Endothelial cell of umbilical vein (primary cell): ENCODE measurements at regions not wholly inside any gene's neighbourhood (a gene's known extent, or its start where the extent isn't known, plus 50 kb on each side); places are given as distances from the start of the nearest gene placed in this dataset.
"Not testable (repeated sequence)": the region's sequence is repeated elsewhere in the genome, so short reads cannot be mapped to it uniquely, and the experiment has no call there.

ENCODE experiments used
- BruUV-seq: library from RNA; stranded (reverse); fragments of 400-500 nt; replicated peaks from 2 replicates; lab custom pipeline; 2021; lab: Mats Ljungman, UMichigan
- CTCF ChIA-PET: fragments of 300-600, 350-600 bp; sonication (Branson Sonifier 250); formaldehyde crosslinking; loops from one replicate; lab custom pipeline; 2021; ENCODE audit warnings: antibody characterized with exemption, inconsistent platforms; lab: Charles Lee
- POLR2A ChIA-PET: fragments of 300-600, 350-600 bp; sonication (Branson Sonifier 250); formaldehyde crosslinking; loops from one replicate; lab custom pipeline; 2021; ENCODE audit warnings: antibody characterized with exemption, inconsistent platforms; lab: Charles Lee
- DNase-seq: peaks from one replicate; pipeline ENCODE4 v3.0.0-alpha.2; 2011; ENCODE audit warnings: low read depth, low spot score
- FAIRE-seq: peaks from 2 replicates; lab custom pipeline; 2011; peaks lifted over from hg19 to GRCh38; lab: Jason Lieb, UNC
- H2AFZ ChIP-seq: 2 replicates; pipeline ENCODE4 v1.6.0; 2012; ENCODE audit warnings: low read depth, low read length, control low read depth, inconsistent platforms
- H3K27ac ChIP-seq: 2 replicates; pipeline ENCODE4 v1.5.1; 2011; ENCODE audit warnings: low read depth, mild to moderate bottlenecking, control low read depth, low read length, moderate library complexity; ENCODE audit not compliant: insufficient read depth
- H3K27me3 ChIP-seq, 2 experiments: 2 replicates each; pipeline versions ENCODE4 v1.6.0 to v1.6.1; 2011; ENCODE audit warnings: low read length in 2 of 2, mixed read lengths in 1 of 2; ENCODE audit not compliant: control insufficient read depth in 2 of 2, insufficient read depth in 2 of 2
- H3K36me3 ChIP-seq, 2 experiments: 2 replicates in 1 of 2; 3 replicates in 1 of 2; pipeline ENCODE4 v1.5.1; 2011; ENCODE audit warnings: low read length in 2 of 2, mild to moderate bottlenecking in 1 of 2, moderate library complexity in 1 of 2; ENCODE audit not compliant: control insufficient read depth in 2 of 2, insufficient read depth in 2 of 2; ENCODE audit errors: extremely low read depth in 1 of 2
- H3K4me1 ChIP-seq: 3 replicates; pipeline ENCODE4 v1.5.1; 2011; ENCODE audit warnings: mild to moderate bottlenecking, low read length; ENCODE audit not compliant: control insufficient read depth, insufficient read depth; ENCODE audit errors: extremely low read depth
- H3K4me2 ChIP-seq: 2 replicates; pipeline ENCODE4 v1.6.1; 2011; ENCODE audit warnings: low read length, control low read depth, mixed read lengths; ENCODE audit not compliant: insufficient read depth
- H3K4me3 ChIP-seq, 3 experiments: fragments of 200-600 bp in 1 of 3; sonication (generic), shearing (Covaris generic) in 1 of 3; replicated peaks in 1 of 3; 2 replicates each; pipeline ENCODE4 v1.5.1; 2011 to 2016; ENCODE audit warnings: control low read depth in 3 of 3, low read length in 3 of 3, mild to moderate bottlenecking in 2 of 3, inconsistent platforms in 1 of 3, low read depth in 1 of 3, moderate library complexity in 1 of 3; ENCODE audit not compliant: insufficient read depth in 1 of 3
- H3K79me2 ChIP-seq: 2 replicates; pipeline ENCODE4 v1.6.0; 2012; ENCODE audit warnings: low read length, inconsistent platforms; ENCODE audit not compliant: control insufficient read depth, insufficient read depth
- H3K9ac ChIP-seq: replicated peaks from 2 replicates; pipeline ENCODE3; 2011; ENCODE audit warnings: low read length, control low read depth; ENCODE audit not compliant: insufficient read depth; ENCODE audit errors: extremely low read depth
- H3K9me1 ChIP-seq: replicated peaks from 3 replicates; pipeline ENCODE4 v1.6.0; 2011; ENCODE audit warnings: mild to moderate bottlenecking, low read length; ENCODE audit not compliant: control insufficient read depth, insufficient read depth; ENCODE audit errors: extremely low read depth
- H3K9me3 ChIP-seq: replicated peaks from 2 replicates; pipeline ENCODE4 v1.5.1; 2012; ENCODE audit warnings: low read length, inconsistent platforms; ENCODE audit not compliant: control insufficient read depth, insufficient read depth
- H4K20me1 ChIP-seq: replicated peaks from 2 replicates; pipeline ENCODE3; 2011; ENCODE audit warnings: mild to moderate bottlenecking, low read length; ENCODE audit not compliant: control insufficient read depth, insufficient read depth; ENCODE audit errors: extremely low read depth
- CTCF ChIP-seq, 2 donors: IDR thresholded peaks; 1 replicate in 1 of 2; 2 replicates in 1 of 2; pipeline ENCODE4 v1.5.1; 2011; ENCODE audit warnings: low read length in 2 of 2, mild to moderate bottlenecking in 2 of 2, moderate library complexity in 2 of 2, control low read depth in 1 of 2, inconsistent platforms in 1 of 2, low read depth in 1 of 2; ENCODE audit not compliant: insufficient read depth in 1 of 2; ENCODE audit errors: extremely low read depth in 1 of 2
- EZH2 ChIP-seq: IDR thresholded peaks from 2 replicates; pipeline ENCODE4 v1.6.1; 2012; ENCODE audit warnings: borderline replicate concordance, low read depth, mild to moderate bottlenecking, moderate library complexity, low read length, inconsistent platforms; ENCODE audit not compliant: severe bottlenecking
- FOS ChIP-seq: IDR thresholded peaks from 2 replicates; pipeline ENCODE4 v1.6.1; 2011; ENCODE audit warnings: mild to moderate bottlenecking, low read length, moderate library complexity, borderline replicate concordance; ENCODE audit not compliant: insufficient read depth
- GATA2 ChIP-seq: IDR thresholded peaks from 2 replicates; pipeline ENCODE4 v1.7.0; 2011; ENCODE audit warnings: low read depth, mild to moderate bottlenecking, moderate library complexity, mixed read lengths, low read length; ENCODE audit not compliant: insufficient read length, insufficient read depth
- JUN ChIP-seq: IDR thresholded peaks from 2 replicates; pipeline ENCODE4 v1.6.1; 2011; ENCODE audit warnings: borderline replicate concordance, low read depth; ENCODE audit not compliant: insufficient read length, insufficient read depth
- MAX ChIP-seq: IDR thresholded peaks from 2 replicates; pipeline ENCODE4 v1.6.1; 2011; ENCODE audit not compliant: insufficient read depth, insufficient read length
- MYC ChIP-seq: IDR thresholded peaks from one replicate; pipeline ENCODE4 v1.6.1; 2011; ENCODE audit warnings: mild to moderate bottlenecking, low read depth, low read length
- POLR2A ChIP-seq: IDR thresholded peaks from 2 replicates; pipeline ENCODE4 v1.6.1; 2012; ENCODE audit warnings: low read depth, mild to moderate bottlenecking, control low read depth, low read length
- POLR2AphosphoS5 ChIP-seq: IDR thresholded peaks from 2 replicates; pipeline ENCODE4 v1.6.1; 2012; ENCODE audit warnings: low read depth, mild to moderate bottlenecking, control low read depth, low read length, moderate library complexity; ENCODE audit not compliant: insufficient read depth
- dilution Hi-C: fragments of 300-500 bp; cut with MboI; formaldehyde crosslinking; loops from one replicate; pipeline ENCODE4 v1.15.0; 2019; ENCODE audit warnings: low sequenced_read_pairs; ENCODE audit not compliant: extremely low pct_ligation_motif_present
- intact Hi-C: fragments of 100-400 bp; cut with micrococcal nuclease; formaldehyde crosslinking; loops from one replicate; pipeline ENCODE4 v1.10.0; 2022

- BruUV-seq = no TSS peak
- no peaks in the 10 kb centered on the region for H3K36me3 ChIP-seq
- no peak overlapping the region for H3K4me2 ChIP-seq
- H3K79me2 ChIP-seq = no peaks in the 10 kb centered on the region
- H3K27ac ChIP-seq = no peak overlapping the region
- no peak overlapping the region for H2AFZ ChIP-seq
- dilution Hi-C loops (no loop called here), intact Hi-C loops (no loop called here)
- no peaks in the 10 kb centered on the region for H3K9me3 ChIP-seq
- no peaks in the 10 kb centered on the region for H3K27me3 ChIP-seq
- H4K20me1 ChIP-seq = no peaks in the 10 kb centered on the region
- POLR2A ChIA-PET = no interaction called here
- H3K9ac ChIP-seq = no peak overlapping the region
- CTCF ChIA-PET = no interaction called here
- no peak for TF ChIP-seq MAX
- TF ChIP-seq POLR2A = no peak
- no peak for TF ChIP-seq FOS
- no peak for TF ChIP-seq JUN
- TF ChIP-seq POLR2AphosphoS5 = no peak
- no peak for TF ChIP-seq CTCF (IDR thresholded peaks at IDR 0.05; ENCODE audit: extremely low read depth in 1 of 2, insufficient read depth in 1 of 2, low read depth in 1 of 2, low read length in 2 of 2)
- TF ChIP-seq MYC = no peak
- no peak for TF ChIP-seq EZH2
- TF ChIP-seq GATA2 = no peak
- no peaks in the 10 kb centered on the region for H3K4me1 ChIP-seq
- no peak overlapping the region for H3K4me3 ChIP-seq
- FAIRE-seq (no peak), DNase-seq (no peak)
- no peaks in the 10 kb centered on the region for H3K9me1 ChIP-seq
Measured at GRCh38 chr7:89607792-89608191, 546.5 kb upstream of the STEAP1 start.

GRCh38 chr7:89616829-89617228 lies 537.4 kb upstream of the STEAP1 start:
- DNase-seq, FAIRE-seq, intact Hi-C loops: not testable (repeated sequence)

More at GRCh38 chr7:89616829-89617228, 537.4 kb upstream of the STEAP1 start:
- H2AFZ ChIP-seq, H3K4me2 ChIP-seq, CTCF ChIA-PET, H3K27me3 ChIP-seq, H3K9me3 ChIP-seq, H3K79me2 ChIP-seq, dilution Hi-C loops, H3K4me1 ChIP-seq, H3K27ac ChIP-seq, BruUV-seq, H3K4me3 ChIP-seq, H4K20me1 ChIP-seq, H3K9ac ChIP-seq, H3K36me3 ChIP-seq, POLR2A ChIA-PET, H3K9me1 ChIP-seq: not testable (repeated sequence)
